ENCODE measurements at regions not wholly inside any gene's neighbourhood (a gene's known extent, or its start where the extent isn't known, plus 50 kb on each side); places are given as distances from the start of the nearest gene placed in this dataset.
"Not testable (repeated sequence)": the region's sequence is repeated elsewhere in the genome, so short reads cannot be mapped to it uniquely, and the experiment has no call there.

DNA sequence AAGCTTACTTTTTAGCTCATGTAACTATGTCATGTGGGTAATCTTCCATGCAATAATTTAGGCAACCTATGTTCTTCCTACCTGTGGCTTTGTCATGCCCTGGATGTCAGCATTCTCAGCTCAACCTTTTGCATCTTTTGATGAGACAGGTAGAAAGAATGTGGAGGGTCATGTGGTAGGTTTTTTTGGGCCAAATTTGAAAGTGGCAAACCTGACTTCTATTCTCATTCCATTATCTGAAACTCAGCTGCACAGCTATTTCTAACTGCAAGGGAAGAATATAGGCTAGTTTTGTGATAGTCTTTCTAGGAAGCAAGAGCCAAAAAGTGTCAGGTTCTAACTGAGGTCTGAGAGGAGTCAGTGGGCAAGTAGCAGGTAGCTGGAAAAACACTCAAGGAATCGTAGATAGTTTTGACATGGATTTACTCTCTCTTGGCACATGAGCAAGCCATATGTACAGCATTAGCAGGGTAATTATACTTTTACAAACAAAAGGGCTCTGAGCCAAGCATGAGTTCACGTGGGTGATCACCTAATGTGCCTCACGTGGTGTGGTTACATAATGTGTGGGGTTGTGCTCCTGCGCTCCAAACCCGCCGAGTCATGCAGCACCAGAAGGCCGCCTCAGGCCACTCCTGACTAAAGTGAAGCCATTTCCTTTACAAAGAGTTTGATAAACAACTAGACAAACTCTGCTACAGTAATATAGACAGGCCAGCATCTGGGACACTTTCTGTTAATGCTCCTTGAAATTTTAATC, 1013.8 kb downstream of the PLA2G4A start:
- Histone ChIP-seq H3K27me3 (ENCODE audit: insufficient read depth, low read length) (no peaks in the 10 kb centered on the region), H3K4me3 (ENCODE audit: low read length) (no peak overlapping the region), H3K4me1 (ENCODE audit: insufficient read depth, low read length) (no peaks in the 10 kb centered on the region), H3K9me3 (ENCODE audit: low read depth, low read length) (no peaks in the 10 kb centered on the region)

DNA sequence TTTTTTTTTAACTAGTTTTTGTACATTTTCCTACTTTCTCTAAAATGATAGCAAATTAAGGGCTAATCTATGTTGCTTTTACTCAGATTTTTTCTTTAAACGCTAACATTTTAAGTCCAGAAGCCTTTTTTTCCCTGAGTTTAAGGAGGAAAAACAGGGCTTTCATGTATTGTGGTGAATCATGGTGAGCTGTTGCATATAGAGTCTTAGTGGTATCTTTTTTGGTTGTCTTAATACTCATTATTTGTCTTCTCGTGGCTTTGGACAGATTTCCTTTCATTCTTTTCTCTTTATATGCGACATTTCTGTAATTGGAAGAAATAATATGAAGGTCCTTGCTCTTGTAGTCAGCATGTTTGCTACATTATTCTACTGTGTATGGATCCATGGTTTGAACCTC, 1015.6 kb downstream of the PLA2G4A start:
- Histone ChIP-seq H3K27me3 (ENCODE audit: insufficient read depth, low read length) (no peaks in the 10 kb centered on the region), H3K4me1 (ENCODE audit: insufficient read depth, low read length) (no peaks in the 10 kb centered on the region), H3K4me3 (ENCODE audit: low read length) (no peak overlapping the region), H3K9me3 (ENCODE audit: low read depth, low read length) (no peaks in the 10 kb centered on the region)

DNA sequence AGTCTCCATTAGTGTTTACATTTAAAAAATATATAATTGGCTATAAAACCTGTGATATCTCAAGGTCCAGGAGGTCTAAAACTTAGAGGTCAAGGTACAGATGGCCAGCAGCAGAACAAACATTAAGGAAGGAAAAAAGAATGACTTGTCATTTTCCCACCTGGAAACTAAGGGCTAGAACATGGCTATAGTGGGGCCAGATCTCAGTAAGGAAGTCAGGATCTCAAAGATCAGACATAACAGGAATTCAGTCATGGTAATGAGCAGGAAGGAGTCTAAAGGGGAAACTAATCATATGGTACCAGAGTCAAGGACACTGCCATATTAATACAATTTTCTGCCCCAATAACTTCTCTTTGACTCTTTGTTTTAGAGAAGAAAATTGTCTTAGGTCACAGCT, 1018.8 kb downstream of the PLA2G4A start:
- Histone ChIP-seq H3K9me3 (ENCODE audit: low read depth, low read length) (no peaks in the 10 kb centered on the region), H3K4me3 (ENCODE audit: low read length) (no peak overlapping the region), H3K27me3 (ENCODE audit: insufficient read depth, low read length) (no peaks in the 10 kb centered on the region), H3K4me1 (ENCODE audit: insufficient read depth, low read length) (no peaks in the 10 kb centered on the region)

DNA sequence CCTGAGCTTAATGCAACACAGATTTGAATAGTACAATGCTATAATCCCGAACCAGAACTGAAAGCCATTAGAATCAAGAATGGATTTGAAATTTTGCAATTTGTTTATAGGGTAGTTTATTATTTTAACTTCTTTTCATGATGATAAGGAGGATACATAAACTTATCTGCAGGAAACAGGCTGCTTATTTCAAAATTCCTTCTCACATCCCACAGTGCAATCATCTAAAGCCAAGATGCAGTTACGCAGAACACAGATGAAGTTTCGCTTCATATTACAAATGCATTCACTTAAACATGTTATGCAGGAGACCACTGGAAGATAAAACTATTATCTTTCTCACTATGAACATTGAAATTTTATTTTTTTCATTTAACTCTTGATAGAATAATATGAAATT, 1019.6 kb downstream of the PLA2G4A start:
- H3K4me3 ChIP-seq (ENCODE audit: low read length): no peak overlapping the region
- no peaks in the 10 kb centered on the region for H3K4me1 ChIP-seq (ENCODE audit: insufficient read depth, low read length)
- H3K9me3 ChIP-seq (ENCODE audit: low read depth, low read length): no peaks in the 10 kb centered on the region
- no peaks in the 10 kb centered on the region for H3K27me3 ChIP-seq (ENCODE audit: insufficient read depth, low read length)

DNA sequence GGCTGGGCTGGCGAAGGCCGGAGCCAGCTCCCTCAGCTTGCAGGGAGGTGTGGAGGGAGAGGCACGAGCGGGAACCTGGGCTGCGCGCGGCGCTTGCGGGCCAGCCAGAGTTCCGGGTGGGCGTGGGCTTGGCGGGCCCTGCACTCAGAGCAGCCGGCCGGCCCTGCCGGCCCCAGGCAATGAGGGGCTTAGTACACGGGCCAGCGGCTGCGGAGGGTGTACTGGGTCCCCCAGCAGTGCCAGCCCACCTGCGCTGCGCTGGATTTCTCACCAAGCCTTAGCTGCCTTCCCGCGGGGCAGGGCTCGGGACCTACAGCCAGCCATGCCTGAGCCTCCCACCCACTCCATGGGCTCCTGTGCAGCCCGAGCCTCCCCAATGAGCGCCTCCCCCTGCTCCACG, 1021.4 kb downstream of the PLA2G4A start:
- H3K27me3 ChIP-seq (ENCODE audit: insufficient read depth, low read length); H3K4me3 ChIP-seq (ENCODE audit: low read length): not testable (repeated sequence)

DNA sequence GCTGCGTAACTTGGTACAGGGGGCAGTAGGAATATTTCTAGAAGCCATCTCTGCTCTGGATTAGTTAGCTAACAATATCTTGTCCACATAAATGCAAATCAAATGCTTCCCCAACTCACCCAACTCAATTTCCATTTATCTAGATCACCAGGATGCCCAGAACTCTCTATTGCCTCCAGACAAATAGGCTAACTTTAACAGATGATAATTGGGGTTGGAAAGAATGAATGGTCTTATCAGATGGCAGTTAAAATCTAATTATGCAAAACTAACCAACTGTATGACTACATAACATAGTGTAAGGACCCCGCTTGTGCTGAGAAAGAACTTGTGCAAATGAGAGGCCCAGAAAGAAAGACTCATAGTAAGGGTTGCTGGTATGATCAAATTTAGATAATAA, 1024.8 kb downstream of the PLA2G4A start:
- no peak overlapping the region for H3K4me3 ChIP-seq (ENCODE audit: low read length)
- H3K27me3 ChIP-seq (ENCODE audit: insufficient read depth, low read length): no peaks in the 10 kb centered on the region
- no peaks in the 10 kb centered on the region for H3K4me1 ChIP-seq (ENCODE audit: insufficient read depth, low read length)
- no peaks in the 10 kb centered on the region for H3K9me3 ChIP-seq (ENCODE audit: low read depth, low read length)

More for the DNA sequence above, 1021.4 kb downstream of the PLA2G4A start:
- not testable (repeated sequence) for H3K9me3 ChIP-seq (ENCODE audit: low read depth, low read length); H3K4me1 ChIP-seq (ENCODE audit: insufficient read depth, low read length)

DNA sequence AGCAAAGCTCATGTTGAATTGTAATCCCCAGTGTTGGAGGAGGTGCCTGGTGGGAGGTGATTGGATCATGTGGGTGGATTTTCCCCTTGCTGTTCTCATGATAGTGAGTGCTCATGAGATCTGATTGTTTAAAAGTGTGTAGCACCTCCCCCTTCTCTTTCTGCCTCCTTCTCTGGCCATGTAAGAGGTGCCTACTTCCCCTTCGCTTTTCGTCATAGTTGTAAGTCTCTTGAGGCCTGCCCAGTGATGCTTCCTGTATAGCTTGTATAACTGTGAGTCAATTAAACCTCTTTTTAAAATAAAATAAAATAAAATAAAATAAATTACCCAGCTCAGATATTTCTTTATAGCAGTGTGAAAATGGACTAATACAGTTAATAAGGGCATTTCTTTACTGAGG, 1025.7 kb downstream of the PLA2G4A start:
- Histone ChIP-seq H3K4me3 (ENCODE audit: low read length) (no peak overlapping the region), H3K4me1 (ENCODE audit: insufficient read depth, low read length) (no peaks in the 10 kb centered on the region), H3K9me3 (ENCODE audit: low read depth, low read length) (no peaks in the 10 kb centered on the region), H3K27me3 (ENCODE audit: insufficient read depth, low read length) (no peaks in the 10 kb centered on the region)

DNA sequence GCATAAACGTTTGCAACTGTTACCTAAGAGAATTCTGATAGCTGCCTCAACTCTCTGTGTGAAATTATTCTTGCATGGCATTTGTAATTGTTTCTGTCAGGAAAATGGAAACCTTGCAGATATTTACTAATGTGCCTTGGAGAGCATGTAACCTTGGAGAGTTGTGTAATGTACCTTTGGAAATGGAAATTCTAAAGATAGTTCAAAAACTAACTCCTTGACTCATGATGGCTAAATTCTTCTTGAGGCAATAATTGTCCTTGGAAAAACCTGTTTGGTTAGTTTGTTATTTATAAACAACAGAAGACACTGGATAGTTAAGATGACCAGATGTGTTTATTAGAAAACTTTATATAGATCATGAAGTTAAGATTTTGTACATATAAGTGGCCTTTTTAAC, 1033.8 kb downstream of the PLA2G4A start:
- no peaks in the 10 kb centered on the region for H3K27me3 ChIP-seq (ENCODE audit: insufficient read depth, low read length)

DNA sequence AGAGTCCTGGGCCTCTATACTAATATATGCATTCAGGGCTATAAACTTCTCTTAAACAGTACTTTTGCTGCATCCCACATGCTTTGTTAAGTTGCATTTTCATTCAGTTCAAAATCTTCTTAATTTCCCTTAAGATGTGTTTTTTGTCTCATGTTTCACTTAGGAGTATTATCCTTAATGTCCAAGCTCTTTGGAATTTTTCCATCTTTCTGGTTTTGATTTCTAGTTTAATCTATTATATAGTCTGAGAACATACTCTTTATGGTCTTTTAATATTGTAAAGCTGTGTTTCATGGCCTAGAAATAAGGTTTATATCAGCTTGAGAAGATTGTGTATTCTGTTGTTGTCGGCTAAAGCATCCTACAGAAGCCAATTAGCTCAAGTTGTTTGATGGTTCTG, 1041.8 kb downstream of the PLA2G4A start:
- no peaks in the 10 kb centered on the region for H3K27me3 ChIP-seq (ENCODE audit: insufficient read depth, low read length)
- no peak overlapping the region for H3K4me3 ChIP-seq (ENCODE audit: low read length)
- H3K9me3 ChIP-seq (ENCODE audit: low read depth, low read length): no peaks in the 10 kb centered on the region

More for the DNA sequence above, 1033.8 kb downstream of the PLA2G4A start:
- Histone ChIP-seq H3K9me3 (ENCODE audit: low read depth, low read length) (no peaks in the 10 kb centered on the region), H3K4me3 (ENCODE audit: low read length) (no peak overlapping the region), H3K4me1 (ENCODE audit: insufficient read depth, low read length) (no peaks in the 10 kb centered on the region)

DNA sequence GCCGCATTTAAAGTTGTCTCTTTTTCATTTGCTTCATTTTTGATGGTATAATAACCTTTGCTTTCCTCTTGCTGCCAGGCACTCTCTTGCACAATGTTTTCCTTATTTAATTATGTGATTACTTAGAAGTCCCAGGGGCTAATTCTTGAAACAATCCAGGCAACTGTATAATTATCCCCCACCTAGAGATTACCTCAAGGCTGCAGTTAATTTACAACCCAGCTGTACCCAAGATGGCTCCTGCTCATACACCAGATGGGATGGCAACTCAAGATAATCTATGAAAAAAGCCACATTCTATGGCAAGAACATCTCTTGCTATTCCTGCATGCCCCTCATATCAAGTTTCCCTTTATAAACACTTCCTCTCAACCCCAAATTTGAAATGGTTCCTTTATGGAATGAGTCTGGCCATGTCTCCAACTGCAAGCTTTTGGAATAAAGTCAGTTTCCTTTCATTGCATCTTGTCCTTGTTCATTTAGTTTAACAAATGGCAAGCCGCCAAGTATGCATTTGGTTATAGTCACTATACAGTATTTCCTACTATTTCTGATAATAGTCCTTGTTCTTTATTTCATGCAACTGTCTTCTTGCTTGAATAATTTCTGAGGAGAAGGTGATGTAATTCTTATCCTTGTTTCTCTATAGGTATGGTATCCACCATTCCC, 1042.6 kb downstream of the PLA2G4A start:
- Histone ChIP-seq H3K4me1 (ENCODE audit: insufficient read depth, low read length) (no peaks in the 10 kb centered on the region), H3K4me3 (ENCODE audit: low read length) (no peak overlapping the region), H3K27me3 (ENCODE audit: insufficient read depth, low read length) (no peaks in the 10 kb centered on the region), H3K9me3 (ENCODE audit: low read depth, low read length) (no peaks in the 10 kb centered on the region)

More for the DNA sequence above, 1041.8 kb downstream of the PLA2G4A start:
- no peaks in the 10 kb centered on the region for H3K4me1 ChIP-seq (ENCODE audit: insufficient read depth, low read length)

DNA sequence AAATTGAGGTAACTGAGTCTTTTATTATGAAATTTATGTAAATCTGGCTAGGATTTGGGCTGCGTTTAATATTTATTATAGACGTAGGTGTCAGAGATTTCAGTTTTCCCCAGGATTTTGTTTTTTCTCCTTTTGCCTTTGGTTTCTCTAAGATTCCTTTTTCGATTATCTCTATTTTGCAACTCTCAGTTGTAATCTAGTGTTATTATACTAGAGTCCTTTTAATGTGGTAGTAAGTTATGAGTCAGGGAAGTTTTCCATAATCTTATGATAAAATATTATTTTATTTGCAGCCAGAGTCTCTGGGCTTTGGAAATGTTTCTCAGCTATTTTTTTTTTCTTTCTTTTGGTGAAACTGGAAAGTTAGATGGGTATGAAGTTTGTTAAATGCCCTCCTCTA, 1043.8 kb downstream of the PLA2G4A start:
- Histone ChIP-seq H3K4me3 (ENCODE audit: low read length) (no peak overlapping the region), H3K9me3 (ENCODE audit: low read depth, low read length) (no peaks in the 10 kb centered on the region), H3K4me1 (ENCODE audit: insufficient read depth, low read length) (no peaks in the 10 kb centered on the region), H3K27me3 (ENCODE audit: insufficient read depth, low read length) (no peaks in the 10 kb centered on the region)

DNA sequence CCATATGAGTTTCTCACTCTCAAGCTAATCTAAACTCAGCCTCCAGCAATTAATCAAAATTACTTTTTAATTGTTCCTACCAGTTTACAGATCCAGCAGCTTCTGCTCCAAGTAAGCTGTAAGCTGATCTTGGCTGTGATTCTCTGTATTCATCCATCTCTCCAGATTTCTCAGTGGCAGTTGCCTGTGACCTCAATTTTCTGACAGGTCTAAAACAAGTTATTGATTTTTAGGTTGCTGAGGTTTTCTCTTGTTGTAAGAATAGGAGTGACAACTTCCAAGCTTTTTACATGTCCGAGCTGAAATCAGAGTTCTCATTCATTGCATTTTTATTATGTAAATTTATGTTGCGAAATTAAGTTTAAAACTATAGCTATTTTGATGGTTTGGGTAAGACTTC, 1044.4 kb downstream of the PLA2G4A start:
- Histone ChIP-seq H3K4me1 (ENCODE audit: insufficient read depth, low read length) (no peaks in the 10 kb centered on the region), H3K27me3 (ENCODE audit: insufficient read depth, low read length) (no peaks in the 10 kb centered on the region), H3K4me3 (ENCODE audit: low read length) (no peak overlapping the region), H3K9me3 (ENCODE audit: low read depth, low read length) (no peaks in the 10 kb centered on the region)

DNA sequence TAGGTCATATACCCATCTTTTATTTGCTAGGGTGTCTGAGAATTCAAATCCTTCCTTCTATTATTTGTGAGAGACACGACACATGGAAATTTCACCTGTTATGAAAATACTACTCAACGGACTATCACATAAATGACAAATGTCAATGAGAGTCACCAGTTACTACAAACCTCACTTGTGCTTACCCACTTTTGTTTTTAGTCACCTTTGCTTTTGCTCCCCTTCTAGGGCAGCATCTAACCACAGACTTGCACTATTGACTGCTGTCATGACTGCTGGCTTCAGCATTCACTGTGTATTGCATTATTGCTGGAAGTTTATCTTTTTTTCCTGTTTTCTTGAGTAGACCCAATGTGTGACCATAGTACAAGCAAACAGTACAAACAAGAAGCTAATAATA, 1048.0 kb downstream of the PLA2G4A start:
- H3K4me3 ChIP-seq (ENCODE audit: low read length): no peak overlapping the region
- H3K9me3 ChIP-seq (ENCODE audit: low read depth, low read length): no peaks in the 10 kb centered on the region
- no peaks in the 10 kb centered on the region for H3K4me1 ChIP-seq (ENCODE audit: insufficient read depth, low read length)
- no peaks in the 10 kb centered on the region for H3K27me3 ChIP-seq (ENCODE audit: insufficient read depth, low read length)

DNA sequence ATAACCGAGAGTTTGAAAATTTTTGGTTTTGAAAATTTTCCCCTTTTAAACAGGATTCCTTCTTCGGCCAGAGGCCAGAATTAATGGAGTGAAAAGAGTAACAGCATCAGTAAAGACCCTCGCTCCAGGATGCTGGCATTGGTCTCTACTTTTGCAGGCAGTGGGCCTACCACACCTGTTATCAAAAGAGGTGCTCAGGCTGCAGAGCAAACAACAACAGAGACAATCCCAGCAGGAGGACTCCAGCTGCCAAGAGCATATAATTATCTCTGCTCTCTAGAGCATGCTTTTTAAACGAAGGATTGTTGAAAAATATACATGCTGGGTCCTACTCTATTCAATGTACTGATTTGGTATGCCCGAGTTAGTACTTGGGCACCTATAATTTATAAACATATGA, 1048.5 kb downstream of the PLA2G4A start:
- Histone ChIP-seq H3K4me1 (ENCODE audit: insufficient read depth, low read length) (no peaks in the 10 kb centered on the region), H3K4me3 (ENCODE audit: low read length) (no peak overlapping the region), H3K27me3 (ENCODE audit: insufficient read depth, low read length) (no peaks in the 10 kb centered on the region), H3K9me3 (ENCODE audit: low read depth, low read length) (no peaks in the 10 kb centered on the region)

DNA sequence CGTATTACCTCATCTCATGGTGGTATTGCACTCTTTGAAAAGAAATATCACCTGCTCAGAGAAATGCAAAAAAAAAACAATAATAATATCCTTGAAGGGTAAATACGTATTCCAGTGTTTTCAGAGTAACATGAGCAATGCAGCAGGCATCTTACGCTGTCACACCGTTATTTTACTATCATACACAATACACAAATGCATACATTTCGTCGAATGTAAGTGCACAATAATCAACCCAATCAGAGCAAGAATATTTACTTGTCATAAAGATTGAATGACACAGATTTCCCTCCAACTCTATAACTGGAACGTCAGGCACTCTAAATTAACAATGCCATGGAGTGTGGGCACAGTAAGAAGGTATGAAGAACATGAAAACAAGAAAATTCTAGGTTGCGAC, 1050.1 kb downstream of the PLA2G4A start:
- H3K27me3 ChIP-seq (ENCODE audit: insufficient read depth, low read length): no peaks in the 10 kb centered on the region
- H3K4me3 ChIP-seq (ENCODE audit: low read length): no peak overlapping the region
- no peaks in the 10 kb centered on the region for H3K9me3 ChIP-seq (ENCODE audit: low read depth, low read length)
- H3K4me1 ChIP-seq (ENCODE audit: insufficient read depth, low read length): no peaks in the 10 kb centered on the region

DNA sequence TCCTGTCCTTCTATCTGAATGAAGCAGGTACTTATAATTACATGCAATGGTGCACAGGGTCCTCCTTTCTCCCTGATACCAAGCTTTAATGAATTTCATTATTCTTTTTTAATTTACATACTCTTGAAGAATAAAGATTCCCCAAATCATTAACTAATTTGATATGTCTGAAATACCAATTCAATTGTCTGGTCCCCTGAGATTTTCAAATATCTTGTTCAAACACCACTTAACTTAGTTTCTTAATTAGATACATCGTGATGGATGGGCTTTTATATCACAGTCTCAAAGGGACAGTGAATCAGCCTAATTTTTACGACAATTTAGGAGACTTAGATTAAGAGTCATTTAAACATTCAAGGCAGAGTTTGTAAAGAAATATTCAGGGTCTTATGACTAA, 1054.6 kb downstream of the PLA2G4A start:
- H3K27me3 ChIP-seq (ENCODE audit: insufficient read depth, low read length): no peaks in the 10 kb centered on the region
- H3K9me3 ChIP-seq (ENCODE audit: low read depth, low read length): no peaks in the 10 kb centered on the region
- H3K4me1 ChIP-seq (ENCODE audit: insufficient read depth, low read length): no peaks in the 10 kb centered on the region
- no peak overlapping the region for H3K4me3 ChIP-seq (ENCODE audit: low read length)
